GM19240 (cell line): ENCODE measurements at regions not wholly inside any gene's neighbourhood (a gene's known extent, or its start where the extent isn't known, plus 50 kb on each side); places are given as distances from the start of the nearest gene placed in this dataset.
"Not testable (repeated sequence)": the region's sequence is repeated elsewhere in the genome, so short reads cannot be mapped to it uniquely, and the experiment has no call there.

Source experiments
- DNase-seq: peaks from one replicate; pipeline ENCODE4 v3.0.0; 2011; ENCODE audit warnings: low spot score; ENCODE audit not compliant: insufficient read length

GRCh38 chr21:23939369-23940065 lies 1667.8 kb downstream of the MRPL39 start:
- DNase-seq: no peak

GRCh38 chr21:23936991-23937390 lies 1670.3 kb downstream of the MRPL39 start:
- no peak for DNase-seq

GRCh38 chr21:23936224-23936623 lies 1671.1 kb downstream of the MRPL39 start:
- no peak for DNase-seq

GRCh38 chr21:23930565-23930964 lies 1676.7 kb downstream of the MRPL39 start:
- DNase-seq: no peak

GRCh38 chr21:23926430-23926829 lies 1680.9 kb downstream of the MRPL39 start:
- DNase-seq: not testable (repeated sequence)

- no peak for DNase-seq
Observed at GRCh38 chr21:23921670-23922418, 1685.4 kb downstream of the MRPL39 start.

GRCh38 chr21:23900727-23901126 lies 1706.6 kb downstream of the MRPL39 start:
- DNase-seq: no peak

GRCh38 chr21:23899561-23899960 lies 1707.7 kb downstream of the MRPL39 start:
- no peak for DNase-seq

GRCh38 chr21:23890652-23891051 lies 1716.6 kb downstream of the MRPL39 start:
- no peak for DNase-seq

- no peak for DNase-seq
Observed at GRCh38 chr21:23887725-23888306, 1719.5 kb downstream of the MRPL39 start.

GRCh38 chr21:23886828-23887724 lies 1720.2 kb downstream of the MRPL39 start:
- DNase-seq: no peak

GRCh38 chr21:23881783-23882182 lies 1725.5 kb downstream of the MRPL39 start:
- DNase-seq: no peak

- no peak for DNase-seq
Observed at GRCh38 chr21:23876925-23877558, 1730.2 kb downstream of the MRPL39 start.

- DNase-seq: no peak
Observed at GRCh38 chr21:23874271-23874670, 1733.0 kb downstream of the MRPL39 start.

- no peak for DNase-seq
Observed at GRCh38 chr21:23861911-23862504, 1745.3 kb downstream of the MRPL39 start.

GRCh38 chr21:23858878-23859277 lies 1748.4 kb downstream of the MRPL39 start:
- no peak for DNase-seq

- peak; percentile 0 for DNase-seq
Observed at GRCh38 chr21:23853796-23854379, 1753.4 kb downstream of the MRPL39 start.

- DNase-seq: no peak
Observed at GRCh38 chr21:23837564-23837963, 1769.7 kb downstream of the MRPL39 start.

GRCh38 chr21:23822760-23823159 lies 1784.5 kb downstream of the MRPL39 start:
- DNase-seq: no peak

- no peak for DNase-seq
Observed at GRCh38 chr21:23817337-23817736, 1789.9 kb downstream of the MRPL39 start.
